GM21576 (cell line): ENCODE measurements at regions not wholly inside any gene's neighbourhood (a gene's known extent, or its start where the extent isn't known, plus 50 kb on each side); places are given as distances from the start of the nearest gene placed in this dataset.

Experiments
- ATAC-seq: cut with Tn5 transposase; IDR thresholded peaks from one replicate; pipeline ENCODE4 v1.9.1; 2021; ENCODE audit warnings: mild to moderate bottlenecking, moderate library complexity; ENCODE audit not compliant: unreplicated experiment

- ATAC-seq = no peak
These were observed 382.9 kb downstream of the TMEM232 start for GRCh38 chr5:110343616-110344015.

GRCh38 chr5:110345623-110346022 lies 380.8 kb downstream of the TMEM232 start:
- no peak for ATAC-seq

GRCh38 chr5:110346893-110347358 lies 379.5 kb downstream of the TMEM232 start:
- no peak for ATAC-seq

GRCh38 chr5:110347781-110348180 lies 378.7 kb downstream of the TMEM232 start:
- ATAC-seq = no peak

- no peak for ATAC-seq
These were observed 375.0 kb downstream of the TMEM232 start for GRCh38 chr5:110351430-110351829.

- ATAC-seq = no peak
These were observed 372.2 kb downstream of the TMEM232 start for GRCh38 chr5:110354311-110354710.

- ATAC-seq = no peak
These were observed 371.4 kb downstream of the TMEM232 start for GRCh38 chr5:110354915-110355644.

- ATAC-seq = no peak
These were observed 369.8 kb downstream of the TMEM232 start for GRCh38 chr5:110356677-110357076.

- ATAC-seq = no peak
These were observed 367.2 kb downstream of the TMEM232 start for GRCh38 chr5:110359221-110359620.

- ATAC-seq = no peak
These were observed 365.0 kb downstream of the TMEM232 start for GRCh38 chr5:110361471-110361870.

GRCh38 chr5:110362261-110362660 lies 364.2 kb downstream of the TMEM232 start:
- no peak for ATAC-seq

GRCh38 chr5:110366716-110367115 lies 359.8 kb downstream of the TMEM232 start:
- no peak for ATAC-seq
